Spleen (tissue), 11 donors: ENCODE measurements at regions not wholly inside any gene's neighbourhood (a gene's known extent, or its start where the extent isn't known, plus 50 kb on each side); places are given as distances from the start of the nearest gene placed in this dataset.

ENCODE experiments used
- DNase-seq: peaks from one replicate; pipeline ENCODE4 v3.0.0-alpha.2; 2020
- H3K27ac ChIP-seq, 8 donors: fragments of 200-600 bp; sonication (generic) in 7 of 8; 1 replicate in 4 of 8; 2 replicates in 4 of 8; pipeline versions ENCODE4 v1.5.0 to v1.8.0; 2016 to 2021; ENCODE audit warnings: inconsistent platforms in 4 of 8, mild to moderate bottlenecking in 4 of 8, moderate library complexity in 1 of 8
- H3K27me3 ChIP-seq, 7 donors: fragments of 200-600 bp; sonication (generic) in 6 of 7; replicated peaks in 1 of 7; 1 replicate in 4 of 7; 2 replicates in 3 of 7; pipeline versions ENCODE4 v1.5.0 to v1.8.0; 2016 to 2021; ENCODE audit warnings: inconsistent platforms in 3 of 7, mild to moderate bottlenecking in 1 of 7
- H3K36me3 ChIP-seq, 6 donors: fragments of 200-600 bp; sonication (generic) in 5 of 6; 1 replicate in 4 of 6; 2 replicates in 2 of 6; pipeline versions ENCODE4 v1.5.0 to v1.8.0; 2016 to 2021; ENCODE audit warnings: inconsistent platforms in 2 of 6
- H3K4me1 ChIP-seq, 6 donors: fragments of 200-600 bp; sonication (generic) in 5 of 6; 1 replicate in 3 of 6; 2 replicates in 3 of 6; pipeline versions ENCODE4 v1.5.0 to v1.8.0; 2016 to 2021; ENCODE audit warnings: inconsistent platforms in 3 of 6
- H3K4me3 ChIP-seq, 8 donors: fragments of 200-600 bp; sonication (generic) in 7 of 8; 1 replicate in 4 of 8; 2 replicates in 4 of 8; pipeline versions ENCODE4 v1.5.0 to v1.8.0; 2016 to 2021; ENCODE audit warnings: inconsistent platforms in 4 of 8, mild to moderate bottlenecking in 4 of 8, moderate library complexity in 2 of 8
- H3K9me3 ChIP-seq, 8 donors: fragments of 200-600 bp; sonication (generic) in 7 of 8; 1 replicate in 4 of 8; 2 replicates in 4 of 8; pipeline versions ENCODE4 v1.5.0 to v1.8.0; 2016 to 2021; ENCODE audit warnings: inconsistent platforms in 4 of 8
- POLR2A ChIP-seq, 3 donors: fragments of 450-650 bp; IDR thresholded peaks; one replicate each; pipeline ENCODE4 v1.5.1; 2017; ENCODE audit warnings: antibody characterized with exemption in 3 of 3, mild to moderate bottlenecking in 1 of 3
- POLR2AphosphoS5 ChIP-seq, 3 donors: sonication (generic); formaldehyde crosslinking; IDR thresholded peaks; one replicate each; pipeline ENCODE4 v1.5.1; 2017; ENCODE audit warnings: antibody characterized with exemption in 3 of 3
- WGBS, 5 donors: extraction: QIAGEN DNeasy Blood & Tissue Kit in 3 of 5; methylation state at CpG; one replicate each; pipeline versions ENCODE4 v1.1.5 to v1.1.7; 2013 to 2018; 5-methylcytosine and 5-hydroxymethylcytosine counted together
- intact Hi-C: fragments of 100-400 bp; cut with DNase I; formaldehyde crosslinking; loops from one replicate; pipeline ENCODE4 v1.15.0; 2023; ENCODE audit warnings: low total_unique reads
- TF ChIP-seq, protein P1 (sequence below), 11 experiments: fragments of 200-600 bp in 7 of 11; fragments of 450-650 bp in 4 of 11; sonication (generic) in 4 of 11; IDR thresholded peaks in 8 of 11; conservative IDR thresholded peaks in 3 of 11; 1 replicate in 7 of 11; 2 replicates in 4 of 11; pipeline versions ENCODE4 v1.4.0 to v1.8.0; 2016 to 2021; ENCODE audit warnings: antibody characterized with exemption in 11 of 11, inconsistent platforms in 4 of 11, mild to moderate bottlenecking in 1 of 11
- donor health status: healthy with polysubstance abuse.
- donor health status: DM: no; HTN: no; CAD: no; lungs with moderate emphysema.
- donor health status: DM: no; HTN: no; CAD: no.
- donor health status: Bipolar disorder and iron deficiency.
- donor health status: healthy.
- donor health status: DM: no; HTN: no; CAD: no.
- donor health status: DM: yes; HTN: yes; CAD: no.

DNA sequence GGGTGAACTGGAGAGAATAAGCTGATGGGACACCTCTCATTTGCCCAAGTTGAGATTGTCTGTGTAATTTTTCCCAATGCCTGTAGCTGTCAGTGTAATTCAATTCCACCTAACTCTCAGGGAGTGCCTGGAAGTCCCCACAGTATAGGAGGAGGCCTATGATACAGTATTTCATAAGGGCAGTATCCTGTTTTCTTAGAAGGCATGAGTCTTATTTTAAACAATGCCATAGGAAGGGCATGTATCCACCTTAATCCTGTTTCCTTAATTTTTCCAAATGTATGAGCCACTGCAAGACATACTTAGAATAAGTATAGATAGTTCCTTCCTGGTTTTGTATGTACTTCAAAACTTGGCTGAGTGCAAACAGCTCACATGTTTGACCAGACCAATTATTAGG, 226.6 kb upstream of the USP9Y start:
- Histone ChIP-seq H3K9me3 (no peaks in the 10 kb centered on the region), H3K27ac (no peak overlapping the region), H3K4me3 (no peak overlapping the region), H3K27me3 (no peaks in the 10 kb centered on the region), H3K4me1 (no peaks in the 10 kb centered on the region), H3K36me3 (no peaks in the 10 kb centered on the region)
- no peak for DNase-seq
- intact Hi-C loops, result no loop called here
- TF ChIP-seq, protein P1, sequence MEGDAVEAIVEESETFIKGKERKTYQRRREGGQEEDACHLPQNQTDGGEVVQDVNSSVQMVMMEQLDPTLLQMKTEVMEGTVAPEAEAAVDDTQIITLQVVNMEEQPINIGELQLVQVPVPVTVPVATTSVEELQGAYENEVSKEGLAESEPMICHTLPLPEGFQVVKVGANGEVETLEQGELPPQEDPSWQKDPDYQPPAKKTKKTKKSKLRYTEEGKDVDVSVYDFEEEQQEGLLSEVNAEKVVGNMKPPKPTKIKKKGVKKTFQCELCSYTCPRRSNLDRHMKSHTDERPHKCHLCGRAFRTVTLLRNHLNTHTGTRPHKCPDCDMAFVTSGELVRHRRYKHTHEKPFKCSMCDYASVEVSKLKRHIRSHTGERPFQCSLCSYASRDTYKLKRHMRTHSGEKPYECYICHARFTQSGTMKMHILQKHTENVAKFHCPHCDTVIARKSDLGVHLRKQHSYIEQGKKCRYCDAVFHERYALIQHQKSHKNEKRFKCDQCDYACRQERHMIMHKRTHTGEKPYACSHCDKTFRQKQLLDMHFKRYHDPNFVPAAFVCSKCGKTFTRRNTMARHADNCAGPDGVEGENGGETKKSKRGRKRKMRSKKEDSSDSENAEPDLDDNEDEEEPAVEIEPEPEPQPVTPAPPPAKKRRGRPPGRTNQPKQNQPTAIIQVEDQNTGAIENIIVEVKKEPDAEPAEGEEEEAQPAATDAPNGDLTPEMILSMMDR (IDR thresholded peaks at IDR 0.05 in 8 of 11, conservative IDR thresholded peaks at IDR 0.05 in 3 of 11), result no peak
- TF ChIP-seq POLR2A (IDR thresholded peaks at IDR 0.05) (no peak), POLR2AphosphoS5 (IDR thresholded peaks at IDR 0.05) (no peak)

DNA sequence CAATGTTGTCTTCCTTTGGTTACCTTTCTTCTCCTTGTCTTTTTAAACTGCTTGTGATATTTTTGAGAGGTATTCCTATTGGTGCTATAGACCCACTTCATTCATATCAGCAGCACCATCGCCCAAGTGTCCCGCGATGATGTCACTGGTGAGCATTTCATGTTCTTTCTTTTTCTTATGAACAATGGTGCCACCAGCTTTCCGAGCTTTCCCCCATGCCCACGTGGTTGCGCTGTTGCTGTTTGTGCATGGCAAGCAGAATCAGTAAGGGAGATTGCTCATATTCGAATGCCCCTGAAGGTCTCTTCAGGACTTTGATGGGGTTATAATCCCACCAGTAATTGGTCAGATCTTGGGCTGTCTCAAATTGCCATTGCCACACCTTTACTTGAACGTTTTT, 221.6 kb upstream of the USP9Y start:
- intact Hi-C loops, result no loop called here
- no peaks in the 10 kb centered on the region for H3K9me3 ChIP-seq
- 18 to 32% (median 29%) methylated on average over 8 of the region's 8 CpGs; no CpG with 5 or more reads in 2 of the 5 donors for WGBS, 5 donors
- H3K27ac ChIP-seq, result no peak overlapping the region
- no peaks in the 10 kb centered on the region for H3K27me3 ChIP-seq
- no peaks in the 10 kb centered on the region for H3K4me1 ChIP-seq
- H3K36me3 ChIP-seq, result no peaks in the 10 kb centered on the region
- DNase-seq, result no peak
- no peak overlapping the region for H3K4me3 ChIP-seq
- TF ChIP-seq, protein P1 (IDR thresholded peaks at IDR 0.05 in 8 of 11, conservative IDR thresholded peaks at IDR 0.05 in 3 of 11), result no peak
- TF ChIP-seq POLR2AphosphoS5 (IDR thresholded peaks at IDR 0.05) (no peak), POLR2A (IDR thresholded peaks at IDR 0.05) (no peak)

DNA sequence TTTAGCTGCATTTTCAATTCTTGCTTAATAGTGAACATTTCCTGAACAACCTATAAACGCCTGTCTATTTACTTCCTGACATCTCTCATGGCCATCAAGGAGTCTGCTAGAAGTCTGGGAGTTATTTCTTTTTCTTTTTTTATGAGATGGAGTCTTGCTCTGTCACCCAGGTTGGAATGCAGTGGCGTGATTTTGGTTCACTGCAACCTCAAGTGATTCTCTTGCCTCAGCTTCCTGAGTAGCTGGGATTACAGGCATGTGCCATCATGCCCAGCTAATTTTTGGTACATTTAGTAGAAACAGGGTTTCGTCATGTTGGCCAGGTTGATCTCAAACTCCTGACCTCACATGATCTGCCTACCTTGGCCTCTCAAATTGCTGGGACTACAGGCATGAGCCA, 217.6 kb upstream of the USP9Y start:
- DNase-seq, result no peak
- H3K27me3 ChIP-seq, result no peaks in the 10 kb centered on the region
- intact Hi-C loops, result no loop called here
- H3K9me3 ChIP-seq, result no peaks in the 10 kb centered on the region
- 62 to 70% (median 63%) methylated on average over 3 of the region's 3 CpGs; no CpG with 5 or more reads in 2 of the 5 donors for WGBS, 5 donors
- no peak overlapping the region for H3K4me3 ChIP-seq
- TF ChIP-seq, protein P1 (IDR thresholded peaks at IDR 0.05 in 8 of 11, conservative IDR thresholded peaks at IDR 0.05 in 3 of 11), result no peak
- TF ChIP-seq POLR2A (IDR thresholded peaks at IDR 0.05) (no peak), POLR2AphosphoS5 (IDR thresholded peaks at IDR 0.05) (no peak)
- H3K4me1 ChIP-seq, result no peaks in the 10 kb centered on the region
- no peak overlapping the region for H3K27ac ChIP-seq
- H3K36me3 ChIP-seq, result no peaks in the 10 kb centered on the region

DNA sequence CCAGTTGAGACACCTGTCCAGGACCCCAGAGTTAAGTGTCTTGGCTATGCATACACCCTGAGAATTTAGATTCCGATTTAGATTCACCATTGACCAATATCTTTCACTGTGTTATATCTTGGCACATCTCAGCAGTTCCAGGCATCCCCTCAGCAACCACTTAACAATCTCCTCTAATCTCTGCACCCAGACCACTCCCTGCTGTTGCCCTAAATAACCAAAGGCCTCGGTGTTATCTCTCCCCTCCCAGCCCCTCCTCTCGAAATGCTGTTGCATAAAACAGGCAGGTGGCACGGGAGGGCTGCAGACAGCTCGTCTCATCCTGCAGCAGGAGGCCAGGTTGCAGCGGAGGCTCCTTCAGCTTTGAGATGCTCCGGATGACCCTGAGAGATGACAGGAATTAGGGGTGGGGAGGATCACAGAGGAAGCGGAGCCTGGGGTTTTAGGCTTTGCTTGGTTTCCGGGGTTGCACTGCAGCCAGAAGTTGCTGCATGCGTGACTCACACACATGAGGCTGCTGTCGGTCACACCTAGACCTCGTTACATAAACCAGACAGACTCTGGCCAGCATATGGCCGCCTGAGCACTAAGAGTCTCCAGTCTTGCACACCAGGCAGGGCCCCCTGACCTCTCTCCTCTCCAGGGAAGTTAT, 210.3 kb upstream of the USP9Y start:
- TF ChIP-seq POLR2A (IDR thresholded peaks at IDR 0.05), result no peak
- TF ChIP-seq, protein P1 (IDR thresholded peaks at IDR 0.05 in 8 of 11, conservative IDR thresholded peaks at IDR 0.05 in 3 of 11), result no peak
- no peak for TF ChIP-seq POLR2AphosphoS5 (IDR thresholded peaks at IDR 0.05)
- intact Hi-C loops, result no loop called here
- H3K4me3 ChIP-seq, result no peak overlapping the region
- H3K4me1 ChIP-seq, result no peaks in the 10 kb centered on the region
- H3K36me3 ChIP-seq, result no peaks in the 10 kb centered on the region
- 66 to 86% (median 74%) methylated on average over 7 to 13 of the region's 13 CpGs; no CpG with 5 or more reads in 2 of the 5 donors for WGBS, 5 donors
- H3K27ac ChIP-seq, result no peak overlapping the region
- no peaks in the 10 kb centered on the region for H3K9me3 ChIP-seq
- no peaks in the 10 kb centered on the region for H3K27me3 ChIP-seq
- DNase-seq, result no peak
